Eye (tissue), 1 donor: ENCODE measurements at regions not wholly inside any gene's neighbourhood (a gene's known extent, or its start where the extent isn't known, plus 50 kb on each side); places are given as distances from the start of the nearest gene placed in this dataset.
"Not testable (repeated sequence)": the region's sequence is repeated elsewhere in the genome, so short reads cannot be mapped to it uniquely, and the experiment has no call there.

Experiments used
- DNase-seq: peaks from one replicate; pipeline ENCODE4 v3.0.0-alpha.2; 2015

- DNase-seq: not testable (repeated sequence)
Measured at GRCh38 chr3:26284503-26284902, 338.1 kb upstream of the LRRC3B start.

- peak; percentile 56 for DNase-seq
Measured at GRCh38 chr3:26291840-26292239, 330.7 kb upstream of the LRRC3B start.

- DNase-seq: no peak
Measured at GRCh38 chr3:26292780-26293179, 329.8 kb upstream of the LRRC3B start.

GRCh38 chr3:26293329-26293844, 329.2 kb upstream of the LRRC3B start:
- no peak for DNase-seq

- DNase-seq: no peak
Measured at GRCh38 chr3:26307192-26307591, 315.4 kb upstream of the LRRC3B start.

GRCh38 chr3:26307787-26308186, 314.8 kb upstream of the LRRC3B start:
- DNase-seq: no peak

GRCh38 chr3:26308454-26308853, 314.1 kb upstream of the LRRC3B start:
- no peak for DNase-seq

GRCh38 chr3:26309536-26309935, 313.0 kb upstream of the LRRC3B start:
- DNase-seq: not testable (repeated sequence)

GRCh38 chr3:26312816-26313215, 309.8 kb upstream of the LRRC3B start:
- DNase-seq: peak; percentile 5

GRCh38 chr3:26316472-26316871, 306.1 kb upstream of the LRRC3B start:
- no peak for DNase-seq

GRCh38 chr3:26323741-26324140, 298.8 kb upstream of the LRRC3B start:
- peak; percentile 13 for DNase-seq

GRCh38 chr3:26340001-26340400, 282.6 kb upstream of the LRRC3B start:
- DNase-seq: no peak

- no peak for DNase-seq
Measured at GRCh38 chr3:26343647-26344046, 278.9 kb upstream of the LRRC3B start.

GRCh38 chr3:26345613-26346012, 277.0 kb upstream of the LRRC3B start:
- DNase-seq: no peak

- no peak for DNase-seq
Measured at GRCh38 chr3:26346497-26346896, 276.1 kb upstream of the LRRC3B start.

- DNase-seq: no peak
Measured at GRCh38 chr3:26347150-26347549, 275.4 kb upstream of the LRRC3B start.

GRCh38 chr3:26350853-26351252, 271.7 kb upstream of the LRRC3B start:
- DNase-seq: no peak

GRCh38 chr3:26353097-26353496, 269.5 kb upstream of the LRRC3B start:
- DNase-seq: no peak

- no peak for DNase-seq
Measured at GRCh38 chr3:26358405-26358804, 264.2 kb upstream of the LRRC3B start.

- no peak for DNase-seq
Measured at GRCh38 chr3:26365706-26366105, 256.9 kb upstream of the LRRC3B start.

- DNase-seq: no peak
Measured at GRCh38 chr3:26368312-26368711, 254.3 kb upstream of the LRRC3B start.

GRCh38 chr3:26369133-26369532, 253.4 kb upstream of the LRRC3B start:
- DNase-seq: no peak

GRCh38 chr3:26375843-26376530, 246.6 kb upstream of the LRRC3B start:
- DNase-seq: no peak

- DNase-seq: peak; percentile 11
Measured at GRCh38 chr3:26381411-26381810, 241.2 kb upstream of the LRRC3B start.

- DNase-seq: no peak
Measured at GRCh38 chr3:26406636-26407035, 215.9 kb upstream of the LRRC3B start.
